ENCODE measurements at regions not wholly inside any gene's neighbourhood (a gene's known extent, or its start where the extent isn't known, plus 50 kb on each side); places are given as distances from the start of the nearest gene placed in this dataset.
"Not testable (repeated sequence)": the region's sequence is repeated elsewhere in the genome, so short reads cannot be mapped to it uniquely, and the experiment has no call there.

DNA sequence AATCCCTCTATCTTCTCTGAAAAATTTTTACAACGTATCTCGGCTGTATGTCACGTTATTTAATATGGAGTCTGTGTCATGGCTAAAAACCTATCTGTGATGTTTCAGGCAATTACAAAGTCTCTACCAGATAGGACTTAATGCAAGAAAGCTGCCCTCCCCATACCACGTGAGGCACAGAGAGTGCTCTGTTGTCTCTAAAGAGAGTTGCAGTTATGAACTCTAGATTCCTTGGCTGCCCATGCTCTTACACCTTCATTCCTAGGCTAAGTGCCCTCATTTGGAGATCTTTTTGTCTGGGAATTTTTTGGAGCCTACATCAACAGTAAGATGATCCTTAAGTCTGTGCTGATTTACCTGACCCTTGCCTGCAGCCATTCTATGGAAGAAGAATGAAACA, 935.9 kb downstream of the C4orf33 start:
- TF ChIP-seq, protein P1, sequence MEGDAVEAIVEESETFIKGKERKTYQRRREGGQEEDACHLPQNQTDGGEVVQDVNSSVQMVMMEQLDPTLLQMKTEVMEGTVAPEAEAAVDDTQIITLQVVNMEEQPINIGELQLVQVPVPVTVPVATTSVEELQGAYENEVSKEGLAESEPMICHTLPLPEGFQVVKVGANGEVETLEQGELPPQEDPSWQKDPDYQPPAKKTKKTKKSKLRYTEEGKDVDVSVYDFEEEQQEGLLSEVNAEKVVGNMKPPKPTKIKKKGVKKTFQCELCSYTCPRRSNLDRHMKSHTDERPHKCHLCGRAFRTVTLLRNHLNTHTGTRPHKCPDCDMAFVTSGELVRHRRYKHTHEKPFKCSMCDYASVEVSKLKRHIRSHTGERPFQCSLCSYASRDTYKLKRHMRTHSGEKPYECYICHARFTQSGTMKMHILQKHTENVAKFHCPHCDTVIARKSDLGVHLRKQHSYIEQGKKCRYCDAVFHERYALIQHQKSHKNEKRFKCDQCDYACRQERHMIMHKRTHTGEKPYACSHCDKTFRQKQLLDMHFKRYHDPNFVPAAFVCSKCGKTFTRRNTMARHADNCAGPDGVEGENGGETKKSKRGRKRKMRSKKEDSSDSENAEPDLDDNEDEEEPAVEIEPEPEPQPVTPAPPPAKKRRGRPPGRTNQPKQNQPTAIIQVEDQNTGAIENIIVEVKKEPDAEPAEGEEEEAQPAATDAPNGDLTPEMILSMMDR (IDR thresholded peaks at IDR 0.05; ENCODE audit: insufficient read depth, low read depth, low read length, missing control alignments) = no peak
- H3K4me3 ChIP-seq (ENCODE audit: low read depth, low read length) = no peak overlapping the region
- no peak for DNase-seq (ENCODE audit: low read depth)

GRCh38 chr4:130033657-130034056, 937.7 kb downstream of the C4orf33 start:
- not testable (repeated sequence) for H3K4me3 ChIP-seq (ENCODE audit: low read depth, low read length); DNase-seq (ENCODE audit: low read depth)

DNA sequence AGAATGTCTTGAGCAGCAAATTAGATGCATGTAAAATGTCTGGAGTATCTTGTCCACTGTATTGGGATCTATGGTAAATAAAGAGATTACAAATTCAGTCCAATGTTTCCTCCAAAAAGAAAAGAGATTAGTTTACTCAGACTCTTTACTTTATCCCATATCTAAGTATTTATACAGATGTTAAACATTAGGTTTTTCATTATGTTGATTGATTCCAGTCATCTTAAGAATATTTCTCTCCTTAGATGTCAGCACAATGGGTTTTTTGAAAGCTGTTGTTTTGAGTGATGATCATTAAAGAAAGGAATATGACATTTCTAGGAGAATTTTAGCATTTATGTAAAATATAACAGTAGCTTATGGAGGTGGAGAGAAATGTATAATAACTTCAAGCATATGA, 938.9 kb downstream of the C4orf33 start:
- TF ChIP-seq, protein P1 (IDR thresholded peaks at IDR 0.05; ENCODE audit: insufficient read depth, low read depth, low read length, missing control alignments) = no peak
- no peak for DNase-seq (ENCODE audit: low read depth)
- no peak overlapping the region for H3K4me3 ChIP-seq (ENCODE audit: low read depth, low read length)

DNA sequence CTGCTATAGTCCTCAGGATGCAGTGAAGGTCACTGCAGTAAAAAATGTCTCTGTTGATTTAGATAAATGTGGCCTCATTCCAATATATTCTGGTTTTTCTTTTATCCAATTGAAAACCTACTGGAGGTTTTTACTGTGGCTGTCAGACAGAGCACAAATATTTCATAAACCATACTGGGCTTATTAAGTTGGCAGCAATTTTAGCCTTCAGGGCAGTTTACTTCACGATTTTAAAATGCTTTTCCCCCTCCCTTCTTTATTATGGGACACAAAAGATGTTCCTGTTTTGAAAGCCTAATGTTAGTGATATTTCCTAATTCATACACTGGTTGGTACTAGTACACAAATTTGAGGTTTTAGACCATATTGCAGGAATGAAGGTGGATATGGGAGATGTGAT, 939.4 kb downstream of the C4orf33 start:
- H3K4me3 ChIP-seq (ENCODE audit: low read depth, low read length) = no peak overlapping the region
- DNase-seq (ENCODE audit: low read depth) = no peak
- TF ChIP-seq, protein P1 (IDR thresholded peaks at IDR 0.05; ENCODE audit: insufficient read depth, low read depth, low read length, missing control alignments) = no peak

DNA sequence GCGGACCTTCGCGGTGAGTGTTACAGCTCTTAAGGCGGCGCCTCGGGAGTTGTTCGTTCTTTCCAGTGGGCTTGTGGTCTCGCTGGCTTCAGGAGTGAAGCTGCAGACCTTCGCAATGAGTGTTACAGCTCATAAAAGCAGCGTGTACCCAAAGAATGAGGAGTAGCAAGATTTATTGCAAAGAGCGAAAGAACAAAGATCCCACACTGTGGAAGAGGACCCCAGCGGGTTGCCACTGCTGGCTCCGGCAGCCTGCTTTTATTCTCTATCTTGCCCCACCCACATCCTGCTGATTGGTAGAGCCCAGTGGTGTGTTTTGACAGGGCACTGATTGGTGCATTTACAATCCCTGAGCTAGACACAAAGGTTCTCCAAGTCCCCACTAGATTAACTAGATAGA, 941.9 kb downstream of the C4orf33 start:
- DNase-seq (ENCODE audit: low read depth); H3K4me3 ChIP-seq (ENCODE audit: low read depth, low read length): not testable (repeated sequence)

DNA sequence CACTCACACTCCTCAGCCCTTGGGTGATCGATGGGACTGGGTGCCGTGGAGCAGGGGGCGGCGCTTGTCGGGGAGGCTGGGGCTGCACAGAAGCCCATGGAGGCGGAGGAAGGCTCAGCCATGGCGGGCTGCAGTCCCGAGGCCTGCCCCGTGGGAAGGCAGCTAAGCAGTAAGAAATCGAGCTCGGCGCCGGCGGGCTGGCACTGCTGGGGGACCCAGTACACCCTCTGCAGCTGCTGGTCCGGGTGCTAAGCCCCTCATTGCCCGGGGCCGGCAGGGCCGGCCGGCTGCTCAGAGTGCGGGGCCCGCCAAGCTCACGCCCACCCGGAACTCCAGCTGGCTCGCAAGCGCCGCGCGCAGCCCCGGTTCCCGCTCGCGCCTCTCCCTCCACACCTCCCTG, 942.6 kb downstream of the C4orf33 start:
- not testable (repeated sequence) for H3K4me3 ChIP-seq (ENCODE audit: low read depth, low read length); DNase-seq (ENCODE audit: low read depth)

DNA sequence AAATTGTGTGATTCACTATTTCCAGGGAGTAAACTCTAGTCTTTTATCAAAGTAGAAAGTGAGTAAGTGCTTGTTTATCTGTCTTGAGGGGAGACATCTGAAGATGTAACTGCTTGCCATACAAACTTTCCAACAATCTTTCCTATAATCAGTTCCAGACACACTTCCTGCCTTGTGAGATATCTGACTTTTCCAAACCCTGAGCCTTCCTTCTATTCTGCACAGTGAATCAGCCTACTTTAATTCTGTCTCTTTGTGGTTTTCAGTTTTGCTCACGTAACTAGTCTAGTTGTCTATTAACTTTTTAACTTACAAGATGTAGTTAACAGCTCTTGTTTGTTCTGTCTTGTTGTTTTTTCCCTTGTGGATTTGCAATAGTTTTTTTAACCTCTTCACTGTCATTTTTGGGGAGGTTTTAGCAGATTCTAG, 947.8 kb downstream of the C4orf33 start:
- H3K4me3 ChIP-seq (ENCODE audit: low read depth, low read length) = no peak overlapping the region
- TF ChIP-seq, protein P1 (IDR thresholded peaks at IDR 0.05; ENCODE audit: insufficient read depth, low read depth, low read length, missing control alignments) = no peak
- no peak for DNase-seq (ENCODE audit: low read depth)

- H3K4me3 ChIP-seq (ENCODE audit: low read depth, low read length) = no peak overlapping the region
- DNase-seq (ENCODE audit: low read depth) = no peak
- TF ChIP-seq, protein P1 (IDR thresholded peaks at IDR 0.05; ENCODE audit: insufficient read depth, low read depth, low read length, missing control alignments) = no peak
These were observed 949.0 kb downstream of the C4orf33 start for GRCh38 chr4:130044788-130045531.

All from GM12865 (cell line).